ENCODE measurements at regions not wholly inside any gene's neighbourhood (a gene's known extent, or its start where the extent isn't known, plus 50 kb on each side); places are given as distances from the start of the nearest gene placed in this dataset.

GRCh38 chr4:170193496-170193895, 103.7 kb upstream of the AADAT start:
- TF ChIP-seq CTCF (IDR thresholded peaks at IDR 0.05; ENCODE audit: low read length): no peak
- TF ChIP-seq EZH2 (IDR thresholded peaks at IDR 0.05; ENCODE audit: borderline replicate concordance, low read length): no peak

All from OCI-LY1 (cell line).